ENCODE measurements at regions not wholly inside any gene's neighbourhood (a gene's known extent, or its start where the extent isn't known, plus 50 kb on each side); places are given as distances from the start of the nearest gene placed in this dataset.

GRCh38 chr1:209412036-209412435 lies 171.5 kb upstream of the CAMK1G start:
- Histone ChIP-seq H3K9ac (ENCODE audit: low read depth, low read length) (no peak overlapping the region), H3K4me3 (ENCODE audit: low read depth, low read length) (no peak overlapping the region), H3K4me1 (ENCODE audit: control insufficient read depth, insufficient read depth, low read length) (peaks cover 13% of the 10 kb centered on the region), H3K27me3 (ENCODE audit: control insufficient read depth, insufficient read depth, low read length) (peaks cover 47% of the 10 kb centered on the region), H3K9me3 (ENCODE audit: control insufficient read depth, insufficient read depth, low read length) (no peaks in the 10 kb centered on the region), H3K36me3 (ENCODE audit: control insufficient read depth, insufficient read depth, low read length) (no peaks in the 10 kb centered on the region)

- Histone ChIP-seq H3K36me3 (ENCODE audit: control insufficient read depth, insufficient read depth, low read length) (no peaks in the 10 kb centered on the region), H3K9ac (ENCODE audit: low read depth, low read length) (no peak overlapping the region), H3K4me1 (ENCODE audit: control insufficient read depth, insufficient read depth, low read length) (peaks cover 13% of the 10 kb centered on the region), H3K9me3 (ENCODE audit: control insufficient read depth, insufficient read depth, low read length) (no peaks in the 10 kb centered on the region), H3K27me3 (ENCODE audit: control insufficient read depth, insufficient read depth, low read length) (peaks cover 52% of the 10 kb centered on the region), H3K4me3 (ENCODE audit: low read depth, low read length) (no peak overlapping the region)
Measured at GRCh38 chr1:209412566-209412965, 170.9 kb upstream of the CAMK1G start.

- Histone ChIP-seq H3K9ac (ENCODE audit: low read depth, low read length) (no peak overlapping the region), H3K36me3 (ENCODE audit: control insufficient read depth, insufficient read depth, low read length) (no peaks in the 10 kb centered on the region), H3K9me3 (ENCODE audit: control insufficient read depth, insufficient read depth, low read length) (no peaks in the 10 kb centered on the region), H3K4me1 (ENCODE audit: control insufficient read depth, insufficient read depth, low read length) (peaks cover 13% of the 10 kb centered on the region), H3K4me3 (ENCODE audit: low read depth, low read length) (no peak overlapping the region), H3K27me3 (ENCODE audit: control insufficient read depth, insufficient read depth, low read length) (peaks cover 57% of the 10 kb centered on the region)
Measured at GRCh38 chr1:209413062-209413461, 170.5 kb upstream of the CAMK1G start.

GRCh38 chr1:209414803-209415329 lies 168.6 kb upstream of the CAMK1G start:
- Histone ChIP-seq H3K36me3 (ENCODE audit: control insufficient read depth, insufficient read depth, low read length) (no peaks in the 10 kb centered on the region), H3K9me3 (ENCODE audit: control insufficient read depth, insufficient read depth, low read length) (no peaks in the 10 kb centered on the region), H3K4me3 (ENCODE audit: low read depth, low read length) (no peak overlapping the region), H3K4me1 (ENCODE audit: control insufficient read depth, insufficient read depth, low read length) (peaks cover 13% of the 10 kb centered on the region), H3K27me3 (ENCODE audit: control insufficient read depth, insufficient read depth, low read length) (peaks cover 59% of the 10 kb centered on the region), H3K9ac (ENCODE audit: low read depth, low read length) (no peak overlapping the region)

- H3K9ac ChIP-seq (ENCODE audit: low read depth, low read length) = no peak overlapping the region
- H3K9me3 ChIP-seq (ENCODE audit: control insufficient read depth, insufficient read depth, low read length) = no peaks in the 10 kb centered on the region
- H3K4me3 ChIP-seq (ENCODE audit: low read depth, low read length) = no peak overlapping the region
- H3K27me3 ChIP-seq (ENCODE audit: control insufficient read depth, insufficient read depth, low read length) = peaks cover 59% of the 10 kb centered on the region
- peaks cover 13% of the 10 kb centered on the region for H3K4me1 ChIP-seq (ENCODE audit: control insufficient read depth, insufficient read depth, low read length)
- H3K36me3 ChIP-seq (ENCODE audit: control insufficient read depth, insufficient read depth, low read length) = no peaks in the 10 kb centered on the region
Measured at GRCh38 chr1:209416039-209416438, 167.5 kb upstream of the CAMK1G start.

- Histone ChIP-seq H3K9me3 (ENCODE audit: control insufficient read depth, insufficient read depth, low read length) (no peaks in the 10 kb centered on the region), H3K27me3 (ENCODE audit: control insufficient read depth, insufficient read depth, low read length) (peaks cover 59% of the 10 kb centered on the region), H3K4me3 (ENCODE audit: low read depth, low read length) (no peak overlapping the region), H3K36me3 (ENCODE audit: control insufficient read depth, insufficient read depth, low read length) (no peaks in the 10 kb centered on the region), H3K4me1 (ENCODE audit: control insufficient read depth, insufficient read depth, low read length) (peaks cover 9% of the 10 kb centered on the region), H3K9ac (ENCODE audit: low read depth, low read length) (no peak overlapping the region)
Measured at GRCh38 chr1:209416716-209417115, 166.8 kb upstream of the CAMK1G start.

GRCh38 chr1:209417761-209418160 lies 165.8 kb upstream of the CAMK1G start:
- no peaks in the 10 kb centered on the region for H3K9me3 ChIP-seq (ENCODE audit: control insufficient read depth, insufficient read depth, low read length)
- peaks cover 5% of the 10 kb centered on the region for H3K4me1 ChIP-seq (ENCODE audit: control insufficient read depth, insufficient read depth, low read length)
- no peaks in the 10 kb centered on the region for H3K36me3 ChIP-seq (ENCODE audit: control insufficient read depth, insufficient read depth, low read length)
- H3K4me3 ChIP-seq (ENCODE audit: low read depth, low read length) = no peak overlapping the region
- H3K9ac ChIP-seq (ENCODE audit: low read depth, low read length) = no peak overlapping the region
- H3K27me3 ChIP-seq (ENCODE audit: control insufficient read depth, insufficient read depth, low read length) = peaks cover 54% of the 10 kb centered on the region

- Histone ChIP-seq H3K9me3 (ENCODE audit: control insufficient read depth, insufficient read depth, low read length) (no peaks in the 10 kb centered on the region), H3K27me3 (ENCODE audit: control insufficient read depth, insufficient read depth, low read length) (peaks cover 32% of the 10 kb centered on the region), H3K9ac (ENCODE audit: low read depth, low read length) (no peak overlapping the region), H3K4me3 (ENCODE audit: low read depth, low read length) (no peak overlapping the region), H3K4me1 (ENCODE audit: control insufficient read depth, insufficient read depth, low read length) (peaks cover 5% of the 10 kb centered on the region), H3K36me3 (ENCODE audit: control insufficient read depth, insufficient read depth, low read length) (no peaks in the 10 kb centered on the region)
Measured at GRCh38 chr1:209420276-209420675, 163.2 kb upstream of the CAMK1G start.

GRCh38 chr1:209421186-209421585 lies 162.3 kb upstream of the CAMK1G start:
- Histone ChIP-seq H3K4me1 (ENCODE audit: control insufficient read depth, insufficient read depth, low read length) (peaks cover 5% of the 10 kb centered on the region), H3K27me3 (ENCODE audit: control insufficient read depth, insufficient read depth, low read length) (peaks cover 23% of the 10 kb centered on the region), H3K9me3 (ENCODE audit: control insufficient read depth, insufficient read depth, low read length) (no peaks in the 10 kb centered on the region), H3K9ac (ENCODE audit: low read depth, low read length) (no peak overlapping the region), H3K4me3 (ENCODE audit: low read depth, low read length) (no peak overlapping the region), H3K36me3 (ENCODE audit: control insufficient read depth, insufficient read depth, low read length) (no peaks in the 10 kb centered on the region)

GRCh38 chr1:209421978-209422680 lies 161.4 kb upstream of the CAMK1G start:
- H3K36me3 ChIP-seq (ENCODE audit: control insufficient read depth, insufficient read depth, low read length) = no peaks in the 10 kb centered on the region
- H3K4me3 ChIP-seq (ENCODE audit: low read depth, low read length) = no peak overlapping the region
- no peak overlapping the region for H3K9ac ChIP-seq (ENCODE audit: low read depth, low read length)
- H3K9me3 ChIP-seq (ENCODE audit: control insufficient read depth, insufficient read depth, low read length) = no peaks in the 10 kb centered on the region
- H3K4me1 ChIP-seq (ENCODE audit: control insufficient read depth, insufficient read depth, low read length) = peaks cover 9% of the 10 kb centered on the region
- peaks cover 14% of the 10 kb centered on the region for H3K27me3 ChIP-seq (ENCODE audit: control insufficient read depth, insufficient read depth, low read length)

- Histone ChIP-seq H3K36me3 (ENCODE audit: control insufficient read depth, insufficient read depth, low read length) (peaks cover 6% of the 10 kb centered on the region), H3K27me3 (ENCODE audit: control insufficient read depth, insufficient read depth, low read length) (peaks cover 2% of the 10 kb centered on the region), H3K4me3 (ENCODE audit: low read depth, low read length) (no peak overlapping the region), H3K9ac (ENCODE audit: low read depth, low read length) (no peak overlapping the region), H3K9me3 (ENCODE audit: control insufficient read depth, insufficient read depth, low read length) (no peaks in the 10 kb centered on the region), H3K4me1 (ENCODE audit: control insufficient read depth, insufficient read depth, low read length) (peaks cover 23% of the 10 kb centered on the region)
Measured at GRCh38 chr1:209425959-209426358, 157.6 kb upstream of the CAMK1G start.

GRCh38 chr1:209427277-209427676 lies 156.2 kb upstream of the CAMK1G start:
- Histone ChIP-seq H3K27me3 (ENCODE audit: control insufficient read depth, insufficient read depth, low read length) (peaks cover under 1% of the 10 kb centered on the region), H3K9me3 (ENCODE audit: control insufficient read depth, insufficient read depth, low read length) (no peaks in the 10 kb centered on the region), H3K36me3 (ENCODE audit: control insufficient read depth, insufficient read depth, low read length) (peaks cover 15% of the 10 kb centered on the region), H3K4me3 (ENCODE audit: low read depth, low read length) (peak overlapping the region; percentile 41), H3K4me1 (ENCODE audit: control insufficient read depth, insufficient read depth, low read length) (peaks cover 29% of the 10 kb centered on the region), H3K9ac (ENCODE audit: low read depth, low read length) (peak overlapping the region; percentile 48)
